HG02943 (cell line): ENCODE measurements at regions not wholly inside any gene's neighbourhood (a gene's known extent, or its start where the extent isn't known, plus 50 kb on each side); places are given as distances from the start of the nearest gene placed in this dataset.

Experiments used
- ATAC-seq: cut with Tn5 transposase; IDR thresholded peaks from one replicate; pipeline ENCODE4 v1.9.1; 2021; ENCODE audit warnings: mild to moderate bottlenecking, low read depth, moderate library complexity; ENCODE audit not compliant: unreplicated experiment

GRCh38 chr7:18151422-18151821, 123.8 kb upstream of the PRPS1L1 start:
- ATAC-seq: no peak

GRCh38 chr7:18153183-18153748, 125.6 kb upstream of the PRPS1L1 start:
- no peak for ATAC-seq

GRCh38 chr7:18154726-18155125, 127.1 kb upstream of the PRPS1L1 start:
- ATAC-seq: no peak

GRCh38 chr7:18157233-18157632, 129.6 kb upstream of the PRPS1L1 start:
- ATAC-seq: no peak

GRCh38 chr7:18162657-18163056, 135.0 kb upstream of the PRPS1L1 start:
- no peak for ATAC-seq

GRCh38 chr7:18163091-18163490, 135.4 kb upstream of the PRPS1L1 start:
- ATAC-seq: no peak

GRCh38 chr7:18165166-18165565, 137.5 kb upstream of the PRPS1L1 start:
- ATAC-seq: no peak

- no peak for ATAC-seq
These were observed 138.4 kb upstream of the PRPS1L1 start for GRCh38 chr7:18166002-18166401.

- no peak for ATAC-seq
These were observed 140.2 kb upstream of the PRPS1L1 start for GRCh38 chr7:18167815-18168214.

GRCh38 chr7:18174996-18175395, 147.3 kb upstream of the PRPS1L1 start:
- no peak for ATAC-seq

- no peak for ATAC-seq
These were observed 148.3 kb upstream of the PRPS1L1 start for GRCh38 chr7:18175801-18176450.

GRCh38 chr7:18177129-18177814, 149.6 kb upstream of the PRPS1L1 start:
- no peak for ATAC-seq

- ATAC-seq: peak; percentile 78
These were observed 150.4 kb upstream of the PRPS1L1 start for GRCh38 chr7:18177815-18178660.

GRCh38 chr7:18179093-18179492, 151.4 kb upstream of the PRPS1L1 start:
- no peak for ATAC-seq

- no peak for ATAC-seq
These were observed 153.0 kb upstream of the PRPS1L1 start for GRCh38 chr7:18180685-18181084.

GRCh38 chr7:18189500-18190126, 162.0 kb upstream of the PRPS1L1 start:
- ATAC-seq: no peak

GRCh38 chr7:18191341-18191740, 163.7 kb upstream of the PRPS1L1 start:
- ATAC-seq: no peak

- no peak for ATAC-seq
These were observed 164.4 kb upstream of the PRPS1L1 start for GRCh38 chr7:18191862-18192625.

- no peak for ATAC-seq
These were observed 167.0 kb upstream of the PRPS1L1 start for GRCh38 chr7:18194616-18195015.

GRCh38 chr7:18196638-18197037, 169.0 kb upstream of the PRPS1L1 start:
- ATAC-seq: no peak
